ENCODE measurements at regions not wholly inside any gene's neighbourhood (a gene's known extent, or its start where the extent isn't known, plus 50 kb on each side); places are given as distances from the start of the nearest gene placed in this dataset.

GRCh38 chr11:123330948-123331347 lies 99.1 kb upstream of the GRAMD1B start:
- DNase-seq (ENCODE audit: low read depth): no peak
- Histone ChIP-seq H3K27me3 (ENCODE audit: insufficient read depth, low read length) (peaks cover 8% of the 10 kb centered on the region), H4K20me1 (ENCODE audit: insufficient read depth, low read length) (no peaks in the 10 kb centered on the region), H3K4me2 (ENCODE audit: low read length) (no peak overlapping the region), H3K4me3 (ENCODE audit: insufficient read depth, low read depth, low read length) (no peak overlapping the region), H3K36me3 (ENCODE audit: insufficient read depth, low read length) (no peaks in the 10 kb centered on the region), H3K4me1 (ENCODE audit: insufficient read depth, low read length) (no peaks in the 10 kb centered on the region), H2AFZ (ENCODE audit: low read depth, low read length) (no peak overlapping the region), H3K27ac (ENCODE audit: low read depth, low read length) (no peak overlapping the region), H3K79me2 (ENCODE audit: insufficient read depth, low read length) (no peaks in the 10 kb centered on the region), H3K9ac (ENCODE audit: low read length) (no peak overlapping the region), H3K9me3 (ENCODE audit: insufficient read depth, low read depth, low read length) (no peaks in the 10 kb centered on the region)
- Mint-ChIP-seq H3K27ac (ENCODE audit: unreplicated experiment) (no peak overlapping the region), H3K4me3 (ENCODE audit: unreplicated experiment) (no peak overlapping the region), H3K36me3 (ENCODE audit: low read depth, unreplicated experiment) (no peaks in the 10 kb centered on the region), H3K4me1 (ENCODE audit: low read depth, unreplicated experiment) (peaks cover 3% of the 10 kb centered on the region), H3K27me3 (ENCODE audit: low read depth, unreplicated experiment) (no peaks in the 10 kb centered on the region), H3K9me3 (ENCODE audit: unreplicated experiment) (peaks cover 4% of the 10 kb centered on the region)
- TF ChIP-seq CTCF (IDR thresholded peaks at IDR 0.05; ENCODE audit: insufficient read depth, low read depth, low read length) (no peak), EZH2 (IDR thresholded peaks at IDR 0.05; ENCODE audit: insufficient read depth, low read length) (no peak)
- no peak for FAIRE-seq

- no peaks in the 10 kb centered on the region for H4K20me1 ChIP-seq (ENCODE audit: insufficient read depth, low read length)
- no peaks in the 10 kb centered on the region for H3K36me3 Mint-ChIP-seq (ENCODE audit: low read depth, unreplicated experiment)
- H3K79me2 ChIP-seq (ENCODE audit: insufficient read depth, low read length): no peaks in the 10 kb centered on the region
- H3K4me3 Mint-ChIP-seq (ENCODE audit: unreplicated experiment): no peak overlapping the region
- peaks cover 3% of the 10 kb centered on the region for H3K4me1 Mint-ChIP-seq (ENCODE audit: low read depth, unreplicated experiment)
- no peaks in the 10 kb centered on the region for H3K27me3 Mint-ChIP-seq (ENCODE audit: low read depth, unreplicated experiment)
- no peak overlapping the region for H3K27ac ChIP-seq (ENCODE audit: low read depth, low read length)
- H3K4me1 ChIP-seq (ENCODE audit: insufficient read depth, low read length): no peaks in the 10 kb centered on the region
- peaks cover 4% of the 10 kb centered on the region for H3K9me3 Mint-ChIP-seq (ENCODE audit: unreplicated experiment)
- H3K9me3 ChIP-seq (ENCODE audit: insufficient read depth, low read depth, low read length): no peaks in the 10 kb centered on the region
- no peak overlapping the region for H3K4me2 ChIP-seq (ENCODE audit: low read length)
- peaks cover 8% of the 10 kb centered on the region for H3K27me3 ChIP-seq (ENCODE audit: insufficient read depth, low read length)
- H3K9ac ChIP-seq (ENCODE audit: low read length): no peak overlapping the region
- DNase-seq (ENCODE audit: low read depth) (no peak), FAIRE-seq (no peak)
- H3K36me3 ChIP-seq (ENCODE audit: insufficient read depth, low read length): no peaks in the 10 kb centered on the region
- TF ChIP-seq CTCF (IDR thresholded peaks at IDR 0.05; ENCODE audit: insufficient read depth, low read depth, low read length) (no peak), EZH2 (IDR thresholded peaks at IDR 0.05; ENCODE audit: insufficient read depth, low read length) (no peak)
- no peak overlapping the region for H3K4me3 ChIP-seq (ENCODE audit: insufficient read depth, low read depth, low read length)
- H3K27ac Mint-ChIP-seq (ENCODE audit: unreplicated experiment): no peak overlapping the region
- no peak overlapping the region for H2AFZ ChIP-seq (ENCODE audit: low read depth, low read length)
Observed at GRCh38 chr11:123330471-123330870, 99.6 kb upstream of the GRAMD1B start.

- Histone ChIP-seq H3K4me2 (ENCODE audit: low read length) (no peak overlapping the region), H3K4me1 (ENCODE audit: insufficient read depth, low read length) (no peaks in the 10 kb centered on the region), H3K79me2 (ENCODE audit: insufficient read depth, low read length) (no peaks in the 10 kb centered on the region), H3K36me3 (ENCODE audit: insufficient read depth, low read length) (no peaks in the 10 kb centered on the region), H2AFZ (ENCODE audit: low read depth, low read length) (no peak overlapping the region), H3K27me3 (ENCODE audit: insufficient read depth, low read length) (peaks cover 8% of the 10 kb centered on the region), H4K20me1 (ENCODE audit: insufficient read depth, low read length) (no peaks in the 10 kb centered on the region), H3K27ac (ENCODE audit: low read depth, low read length) (no peak overlapping the region), H3K9me3 (ENCODE audit: insufficient read depth, low read depth, low read length) (no peaks in the 10 kb centered on the region), H3K9ac (ENCODE audit: low read length) (no peak overlapping the region), H3K4me3 (ENCODE audit: insufficient read depth, low read depth, low read length) (no peak overlapping the region)
- peaks cover 4% of the 10 kb centered on the region for H3K9me3 Mint-ChIP-seq (ENCODE audit: unreplicated experiment)
- no peaks in the 10 kb centered on the region for H3K27me3 Mint-ChIP-seq (ENCODE audit: low read depth, unreplicated experiment)
- no peak overlapping the region for H3K4me3 Mint-ChIP-seq (ENCODE audit: unreplicated experiment)
- H3K4me1 Mint-ChIP-seq (ENCODE audit: low read depth, unreplicated experiment): peaks cover 3% of the 10 kb centered on the region
- TF ChIP-seq CTCF (IDR thresholded peaks at IDR 0.05; ENCODE audit: insufficient read depth, low read depth, low read length): no peak
- TF ChIP-seq EZH2 (IDR thresholded peaks at IDR 0.05; ENCODE audit: insufficient read depth, low read length): no peak
- FAIRE-seq (peak; percentile 54), DNase-seq (ENCODE audit: low read depth) (no peak)
- H3K27ac Mint-ChIP-seq (ENCODE audit: unreplicated experiment): no peak overlapping the region
- H3K36me3 Mint-ChIP-seq (ENCODE audit: low read depth, unreplicated experiment): no peaks in the 10 kb centered on the region
Observed at GRCh38 chr11:123330071-123330470, 100.0 kb upstream of the GRAMD1B start.

Data from astrocyte (in vitro differentiated cells and primary cell).